HL-60 (cell line): ENCODE measurements at regions not wholly inside any gene's neighbourhood (a gene's known extent, or its start where the extent isn't known, plus 50 kb on each side); places are given as distances from the start of the nearest gene placed in this dataset.

Source experiments
- DNase-seq, 2 experiments: peaks; one replicate each; pipeline ENCODE4 v3.0.0-alpha.2; 2010 to 2020; ENCODE audit warnings: low read depth in 1 of 2, low spot score in 1 of 2
- H3K27ac ChIP-seq: fragments of 250-450 bp; sonication (Bioruptor Pico); replicated peaks from 2 replicates; pipeline ENCODE4 v1.5.1; 2020; ENCODE audit warnings: mild to moderate bottlenecking, moderate library complexity
- H3K27me3 ChIP-seq: fragments of 250-450 bp; sonication (Bioruptor Pico); 2 replicates; pipeline ENCODE4 v1.5.1; 2021; ENCODE audit warnings: mild to moderate bottlenecking, moderate library complexity; ENCODE audit not compliant: insufficient read depth, poor library complexity, severe bottlenecking
- H3K4me3 ChIP-seq: replicated peaks from 2 replicates; pipeline ENCODE4 v1.5.1; 2011; ENCODE audit warnings: mild to moderate bottlenecking, control low read depth, low read length; ENCODE audit not compliant: insufficient read depth
- GABPA ChIP-seq: IDR thresholded peaks from 2 replicates; pipeline ENCODE4 v1.6.1; 2012; ENCODE audit warnings: low read depth
- POLR2AphosphoS5 ChIP-seq: IDR thresholded peaks from 2 replicates; pipeline ENCODE4 v1.6.1; 2012; ENCODE audit warnings: low read depth
- REST ChIP-seq: IDR thresholded peaks from 2 replicates; pipeline ENCODE4 v1.6.1; 2012; ENCODE audit warnings: low read depth; ENCODE audit not compliant: insufficient replicate concordance
- SPI1 ChIP-seq: IDR thresholded peaks from 2 replicates; pipeline ENCODE4 v1.6.1; 2012; ENCODE audit warnings: low read depth, mild to moderate bottlenecking, borderline replicate concordance
- TF ChIP-seq, protein P1 (sequence below): IDR thresholded peaks from one replicate; pipeline ENCODE4 v1.5.1; 2011; ENCODE audit warnings: low read length, control low read depth, inconsistent platforms; ENCODE audit not compliant: insufficient read depth

- Histone ChIP-seq H3K27me3 (no peaks in the 10 kb centered on the region), H3K4me3 (no peak overlapping the region), H3K27ac (no peak overlapping the region)
- DNase-seq = no peak
- TF ChIP-seq SPI1 = no peak
Observed at GRCh38 chr13:107339209-107339608, 771.3 kb upstream of the ARGLU1 start.

GRCh38 chr13:107332188-107332587 lies 764.3 kb upstream of the ARGLU1 start:
- H3K27ac ChIP-seq = no peak overlapping the region
- DNase-seq = no peak

GRCh38 chr13:107331359-107331758 lies 763.4 kb upstream of the ARGLU1 start:
- Histone ChIP-seq H3K27ac (no peak overlapping the region), H3K4me3 (no peak overlapping the region), H3K27me3 (no peaks in the 10 kb centered on the region)
- no peak for DNase-seq
- TF ChIP-seq REST (no peak), SPI1 (no peak), GABPA (no peak), POLR2AphosphoS5 (no peak)
- TF ChIP-seq, protein P1, sequence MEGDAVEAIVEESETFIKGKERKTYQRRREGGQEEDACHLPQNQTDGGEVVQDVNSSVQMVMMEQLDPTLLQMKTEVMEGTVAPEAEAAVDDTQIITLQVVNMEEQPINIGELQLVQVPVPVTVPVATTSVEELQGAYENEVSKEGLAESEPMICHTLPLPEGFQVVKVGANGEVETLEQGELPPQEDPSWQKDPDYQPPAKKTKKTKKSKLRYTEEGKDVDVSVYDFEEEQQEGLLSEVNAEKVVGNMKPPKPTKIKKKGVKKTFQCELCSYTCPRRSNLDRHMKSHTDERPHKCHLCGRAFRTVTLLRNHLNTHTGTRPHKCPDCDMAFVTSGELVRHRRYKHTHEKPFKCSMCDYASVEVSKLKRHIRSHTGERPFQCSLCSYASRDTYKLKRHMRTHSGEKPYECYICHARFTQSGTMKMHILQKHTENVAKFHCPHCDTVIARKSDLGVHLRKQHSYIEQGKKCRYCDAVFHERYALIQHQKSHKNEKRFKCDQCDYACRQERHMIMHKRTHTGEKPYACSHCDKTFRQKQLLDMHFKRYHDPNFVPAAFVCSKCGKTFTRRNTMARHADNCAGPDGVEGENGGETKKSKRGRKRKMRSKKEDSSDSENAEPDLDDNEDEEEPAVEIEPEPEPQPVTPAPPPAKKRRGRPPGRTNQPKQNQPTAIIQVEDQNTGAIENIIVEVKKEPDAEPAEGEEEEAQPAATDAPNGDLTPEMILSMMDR = no peak

More at GRCh38 chr13:107332188-107332587, 764.3 kb upstream of the ARGLU1 start:
- Histone ChIP-seq H3K4me3 (no peak overlapping the region), H3K27me3 (no peaks in the 10 kb centered on the region)
- no peak for TF ChIP-seq GABPA
- TF ChIP-seq, protein P1 = no peak
- TF ChIP-seq REST = no peak
- TF ChIP-seq POLR2AphosphoS5 = no peak
- TF ChIP-seq SPI1 = no peak

DNA sequence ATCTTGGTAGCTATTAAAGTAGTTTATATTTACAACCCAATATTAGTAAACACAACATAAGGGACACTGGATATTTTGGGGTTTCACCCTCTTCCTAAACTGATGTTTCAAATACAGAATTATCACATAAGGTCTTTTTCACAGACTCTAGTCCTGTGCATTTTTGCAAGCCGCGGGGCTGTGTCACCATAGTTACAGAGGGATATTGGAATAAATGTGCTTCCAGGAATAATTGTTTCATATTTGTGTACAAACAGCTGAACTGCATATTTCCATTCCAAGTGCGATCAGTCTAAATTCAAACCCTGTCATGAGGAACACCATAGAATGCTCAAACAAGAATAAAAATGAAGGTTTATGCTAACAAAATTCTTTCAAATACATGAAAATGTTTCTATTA lies 762.5 kb upstream of the ARGLU1 start:
- Histone ChIP-seq H3K27ac (no peak overlapping the region), H3K4me3 (no peak overlapping the region), H3K27me3 (no peaks in the 10 kb centered on the region)
- no peak for DNase-seq
- TF ChIP-seq POLR2AphosphoS5 = no peak
- TF ChIP-seq GABPA = no peak
- TF ChIP-seq SPI1 = no peak
- TF ChIP-seq, protein P1 = no peak
- no peak for TF ChIP-seq REST
